ENCODE measurements at regions not wholly inside any gene's neighbourhood (a gene's known extent, or its start where the extent isn't known, plus 50 kb on each side); places are given as distances from the start of the nearest gene placed in this dataset.

DNA sequence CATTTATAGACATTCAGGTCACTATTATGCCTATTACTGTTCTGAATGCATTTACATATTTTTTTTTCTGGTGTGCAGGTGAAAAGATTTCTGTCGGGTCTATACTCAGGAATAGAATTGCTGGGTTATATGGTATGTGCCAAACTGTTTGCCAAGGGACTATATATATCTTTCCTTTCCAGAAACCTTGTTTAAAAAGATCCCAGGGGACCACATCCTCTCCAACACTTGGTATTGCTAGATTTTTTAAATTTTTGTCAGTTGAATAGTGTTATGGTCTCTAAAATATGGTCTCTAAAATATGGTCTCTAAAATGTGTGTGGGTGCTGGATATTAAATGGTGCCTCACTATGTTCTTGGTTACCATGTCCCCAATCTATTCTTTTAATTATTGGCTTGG lies 131.3 kb downstream of the INSIG2 start:
- no peak for DNase-seq (ENCODE audit: low spot score)
- intact Hi-C loops (cut with micrococcal nuclease; ENCODE audit: unreplicated experiment) = loop anchor here (5.0 kb wide), 1 partner anchor 172 kb away; no protein-coding TSS in a partner anchor
- Histone ChIP-seq H3K4me3 (ENCODE audit: low read depth, low read length, poor library complexity, severe bottlenecking) (no peak overlapping the region), H3K27me3 (replicated peaks; ENCODE audit: insufficient read depth, low read depth, low read length, poor library complexity) (peaks cover 13% of the 10 kb centered on the region), H3K9me3 (ENCODE audit: low read depth, low read length, poor library complexity, severe bottlenecking) (no peaks in the 10 kb centered on the region), H3K36me3 (ENCODE audit: insufficient read depth, low read length, poor library complexity, severe bottlenecking) (no peaks in the 10 kb centered on the region), H3K4me1 (ENCODE audit: insufficient read depth, low read length, poor library complexity, severe bottlenecking) (peaks cover 10% of the 10 kb centered on the region), H3K27ac (ENCODE audit: low read depth, low read length, poor library complexity, severe bottlenecking) (no peak overlapping the region)
- ChIA-PET POLR2A (ENCODE audit: low non-redundant PET) (no interaction called here), CTCF (no interaction called here)
- BruUV-seq (replicated peaks) = no TSS peak
- TF ChIP-seq, protein P1, sequence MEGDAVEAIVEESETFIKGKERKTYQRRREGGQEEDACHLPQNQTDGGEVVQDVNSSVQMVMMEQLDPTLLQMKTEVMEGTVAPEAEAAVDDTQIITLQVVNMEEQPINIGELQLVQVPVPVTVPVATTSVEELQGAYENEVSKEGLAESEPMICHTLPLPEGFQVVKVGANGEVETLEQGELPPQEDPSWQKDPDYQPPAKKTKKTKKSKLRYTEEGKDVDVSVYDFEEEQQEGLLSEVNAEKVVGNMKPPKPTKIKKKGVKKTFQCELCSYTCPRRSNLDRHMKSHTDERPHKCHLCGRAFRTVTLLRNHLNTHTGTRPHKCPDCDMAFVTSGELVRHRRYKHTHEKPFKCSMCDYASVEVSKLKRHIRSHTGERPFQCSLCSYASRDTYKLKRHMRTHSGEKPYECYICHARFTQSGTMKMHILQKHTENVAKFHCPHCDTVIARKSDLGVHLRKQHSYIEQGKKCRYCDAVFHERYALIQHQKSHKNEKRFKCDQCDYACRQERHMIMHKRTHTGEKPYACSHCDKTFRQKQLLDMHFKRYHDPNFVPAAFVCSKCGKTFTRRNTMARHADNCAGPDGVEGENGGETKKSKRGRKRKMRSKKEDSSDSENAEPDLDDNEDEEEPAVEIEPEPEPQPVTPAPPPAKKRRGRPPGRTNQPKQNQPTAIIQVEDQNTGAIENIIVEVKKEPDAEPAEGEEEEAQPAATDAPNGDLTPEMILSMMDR (conservative IDR thresholded peaks at IDR 0.05; ENCODE audit: low read depth, low read length) = no peak
- no peak for TF ChIP-seq EZH2 (IDR thresholded peaks at IDR 0.05; ENCODE audit: borderline replicate concordance, low read depth, low read length, poor library complexity, severe bottlenecking)

DNA sequence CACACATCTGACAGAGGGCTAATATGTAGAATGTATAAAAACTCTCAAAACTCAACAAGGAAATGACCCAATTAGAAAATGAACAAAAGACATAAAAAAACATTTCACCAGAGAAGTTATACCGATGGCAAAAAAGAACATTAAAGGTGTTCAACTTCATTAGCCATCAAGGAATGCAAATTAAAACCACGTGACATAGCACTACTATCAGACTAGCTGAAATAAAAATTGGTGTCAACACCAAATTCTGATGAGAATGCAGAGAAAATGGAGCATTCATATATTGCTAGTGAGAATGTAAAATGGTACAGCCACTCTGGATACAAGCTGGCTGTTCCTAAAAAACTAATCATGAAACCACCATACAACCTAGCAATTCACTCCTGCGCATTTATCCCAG lies 128.0 kb downstream of the INSIG2 start:
- BruUV-seq (replicated peaks) = no TSS peak
- Histone ChIP-seq H3K27me3 (replicated peaks; ENCODE audit: insufficient read depth, low read depth, low read length, poor library complexity) (peaks cover 25% of the 10 kb centered on the region), H3K36me3 (ENCODE audit: insufficient read depth, low read length, poor library complexity, severe bottlenecking) (no peaks in the 10 kb centered on the region), H3K9me3 (ENCODE audit: low read depth, low read length, poor library complexity, severe bottlenecking) (no peaks in the 10 kb centered on the region), H3K27ac (ENCODE audit: low read depth, low read length, poor library complexity, severe bottlenecking) (no peak overlapping the region), H3K4me1 (ENCODE audit: insufficient read depth, low read length, poor library complexity, severe bottlenecking) (no peaks in the 10 kb centered on the region), H3K4me3 (ENCODE audit: low read depth, low read length, poor library complexity, severe bottlenecking) (no peak overlapping the region)
- no peak for DNase-seq (ENCODE audit: low spot score)
- TF ChIP-seq, protein P1 (conservative IDR thresholded peaks at IDR 0.05; ENCODE audit: low read depth, low read length) = no peak
- TF ChIP-seq EZH2 (IDR thresholded peaks at IDR 0.05; ENCODE audit: borderline replicate concordance, low read depth, low read length, poor library complexity, severe bottlenecking) = no peak
- CTCF ChIA-PET = no interaction called here
- POLR2A ChIA-PET (ENCODE audit: low non-redundant PET) = no interaction called here
- intact Hi-C loops (cut with micrococcal nuclease; ENCODE audit: unreplicated experiment) = loop anchor here (5.0 kb wide), 1 partner anchor 169 kb away; no protein-coding TSS in a partner anchor

DNA sequence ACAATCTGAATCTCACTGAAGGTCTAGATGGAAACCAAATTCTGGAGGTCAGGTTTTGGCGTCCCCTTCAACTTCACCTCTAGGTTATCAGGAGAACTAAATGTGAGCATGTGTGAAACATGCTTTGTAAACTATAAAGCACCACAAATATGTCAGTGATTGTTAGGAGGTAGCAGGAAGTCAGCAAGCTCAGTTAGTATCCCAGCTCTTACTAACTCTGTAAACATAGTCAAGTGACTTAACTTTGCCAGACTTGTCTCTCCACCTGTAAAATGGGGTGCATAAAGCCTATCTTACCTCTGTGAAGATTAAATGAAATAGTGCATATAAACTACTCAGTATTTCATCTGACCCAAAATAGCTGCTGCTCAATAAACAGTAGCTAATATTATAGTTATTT lies 121.5 kb downstream of the INSIG2 start:
- no peak overlapping the region for H3K27ac ChIP-seq (ENCODE audit: low read depth, low read length, poor library complexity, severe bottlenecking)
- no peak for DNase-seq (ENCODE audit: low spot score)
- ChIA-PET POLR2A (ENCODE audit: low non-redundant PET) (no interaction called here), CTCF (no interaction called here)
- no peaks in the 10 kb centered on the region for H3K36me3 ChIP-seq (ENCODE audit: insufficient read depth, low read length, poor library complexity, severe bottlenecking)
- TF ChIP-seq, protein P1 (conservative IDR thresholded peaks at IDR 0.05; ENCODE audit: low read depth, low read length) = no peak
- no peak for TF ChIP-seq EZH2 (IDR thresholded peaks at IDR 0.05; ENCODE audit: borderline replicate concordance, low read depth, low read length, poor library complexity, severe bottlenecking)
- intact Hi-C loops (cut with micrococcal nuclease; ENCODE audit: unreplicated experiment) = no loop called here
- H3K4me1 ChIP-seq (ENCODE audit: insufficient read depth, low read length, poor library complexity, severe bottlenecking) = no peaks in the 10 kb centered on the region
- H3K4me3 ChIP-seq (ENCODE audit: low read depth, low read length, poor library complexity, severe bottlenecking) = no peak overlapping the region
- BruUV-seq (replicated peaks) = no TSS peak
- H3K27me3 ChIP-seq (replicated peaks; ENCODE audit: insufficient read depth, low read depth, low read length, poor library complexity) = peaks cover 16% of the 10 kb centered on the region
- H3K9me3 ChIP-seq (ENCODE audit: low read depth, low read length, poor library complexity, severe bottlenecking) = no peaks in the 10 kb centered on the region

Data from A673 (cell line).